ENCODE measurements at regions not wholly inside any gene's neighbourhood (a gene's known extent, or its start where the extent isn't known, plus 50 kb on each side); places are given as distances from the start of the nearest gene placed in this dataset.

DNA sequence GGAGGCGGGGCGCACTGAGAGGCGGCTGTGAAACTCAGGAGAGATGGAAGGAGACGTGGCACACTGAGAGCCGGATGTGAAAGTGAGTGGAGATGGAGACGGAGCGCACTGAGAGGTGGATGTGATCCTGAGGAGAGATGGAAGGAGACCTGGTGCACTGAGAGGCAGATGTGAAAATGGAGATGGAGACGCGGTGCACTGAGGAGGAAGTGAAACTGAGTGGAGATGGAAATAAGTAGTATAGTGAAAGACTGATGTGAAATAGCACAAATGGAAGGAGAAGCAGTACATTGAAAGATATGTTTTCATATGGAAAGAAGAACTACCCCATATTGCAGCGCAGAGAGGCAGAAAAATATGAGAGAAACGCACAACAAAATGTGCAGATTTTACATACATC, 281.6 kb upstream of the RGPD4 start:
- no peaks in the 10 kb centered on the region for H3K27me3 Mint-ChIP-seq
- H3K4me2 ChIP-seq (replicated peaks; ENCODE audit: low read depth, low read length, poor library complexity, severe bottlenecking), result no peak overlapping the region
- 91% methylated on average over 9 of the region's 11 CpGs for WGBS (ENCODE audit: insufficient coverage)
- peaks cover 0 to 12% (median 0%) of the 10 kb centered on the region in 3 donors for H3K9me3 ChIP-seq (ENCODE audit: control extremely low read depth in 1 of 3, control insufficient read depth in 2 of 3, insufficient read depth in 1 of 3, low read length in 2 of 3)
- H3K4me1 ChIP-seq (ENCODE audit: control insufficient read depth in 2 of 2, insufficient read depth in 2 of 2, low read length in 2 of 2), result no peaks in the 10 kb centered on the region
- H3K4me1 Mint-ChIP-seq, result no peaks in the 10 kb centered on the region
- DNase-seq (no peak), ATAC-seq (ENCODE audit: low read depth) (no peak)
- H2AFZ ChIP-seq (ENCODE audit: insufficient read depth, low read depth, low read length, poor library complexity, severe bottlenecking), result no peak overlapping the region
- no peaks in the 10 kb centered on the region for H3K36me3 ChIP-seq (replicated peaks in 1 of 2; ENCODE audit: control extremely low read depth in 1 of 2, control insufficient read depth in 1 of 2, extremely low read depth in 1 of 2, insufficient read depth in 2 of 2, low read length in 1 of 2)
- no peaks in the 10 kb centered on the region for H3K79me2 ChIP-seq (ENCODE audit: control insufficient read depth, insufficient read depth, low read length)
- H3K27me3 ChIP-seq (replicated peaks in 1 of 4; ENCODE audit: control extremely low read depth in 1 of 4, control insufficient read depth in 3 of 4, insufficient read depth in 4 of 4, low read length in 3 of 4), result no peaks in the 10 kb centered on the region
- H4K20me1 ChIP-seq (ENCODE audit: control insufficient read depth, insufficient read depth, low read length, poor library complexity, severe bottlenecking), result no peaks in the 10 kb centered on the region
- no peak overlapping the region for H3K4me3 Mint-ChIP-seq
- no peak for TF ChIP-seq EZH2 (IDR thresholded peaks at IDR 0.05; ENCODE audit: borderline replicate concordance, insufficient read depth, low read depth, low read length, poor library complexity, severe bottlenecking)
- TF ChIP-seq, protein P1, sequence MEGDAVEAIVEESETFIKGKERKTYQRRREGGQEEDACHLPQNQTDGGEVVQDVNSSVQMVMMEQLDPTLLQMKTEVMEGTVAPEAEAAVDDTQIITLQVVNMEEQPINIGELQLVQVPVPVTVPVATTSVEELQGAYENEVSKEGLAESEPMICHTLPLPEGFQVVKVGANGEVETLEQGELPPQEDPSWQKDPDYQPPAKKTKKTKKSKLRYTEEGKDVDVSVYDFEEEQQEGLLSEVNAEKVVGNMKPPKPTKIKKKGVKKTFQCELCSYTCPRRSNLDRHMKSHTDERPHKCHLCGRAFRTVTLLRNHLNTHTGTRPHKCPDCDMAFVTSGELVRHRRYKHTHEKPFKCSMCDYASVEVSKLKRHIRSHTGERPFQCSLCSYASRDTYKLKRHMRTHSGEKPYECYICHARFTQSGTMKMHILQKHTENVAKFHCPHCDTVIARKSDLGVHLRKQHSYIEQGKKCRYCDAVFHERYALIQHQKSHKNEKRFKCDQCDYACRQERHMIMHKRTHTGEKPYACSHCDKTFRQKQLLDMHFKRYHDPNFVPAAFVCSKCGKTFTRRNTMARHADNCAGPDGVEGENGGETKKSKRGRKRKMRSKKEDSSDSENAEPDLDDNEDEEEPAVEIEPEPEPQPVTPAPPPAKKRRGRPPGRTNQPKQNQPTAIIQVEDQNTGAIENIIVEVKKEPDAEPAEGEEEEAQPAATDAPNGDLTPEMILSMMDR (IDR thresholded peaks at IDR 0.05), result no peak
- H3K27ac ChIP-seq (ENCODE audit: low read length in 2 of 2), result no peak overlapping the region
- ChIA-PET CTCF (no interaction called here), POLR2A (no interaction called here)
- no peaks in the 10 kb centered on the region for H3K9me3 Mint-ChIP-seq (ENCODE audit: insufficient read depth)
- no peak overlapping the region for H3K27ac Mint-ChIP-seq
- no peak overlapping the region for H3K9ac ChIP-seq (ENCODE audit: low read length)
- H3K4me3 ChIP-seq (ENCODE audit: control extremely low read depth in 1 of 5, extremely low read depth in 1 of 5, insufficient read depth in 1 of 5, low read depth in 2 of 5, low read length in 4 of 5), result no peak overlapping the region
- intact Hi-C loops (cut with micrococcal nuclease), result no loop called here

DNA sequence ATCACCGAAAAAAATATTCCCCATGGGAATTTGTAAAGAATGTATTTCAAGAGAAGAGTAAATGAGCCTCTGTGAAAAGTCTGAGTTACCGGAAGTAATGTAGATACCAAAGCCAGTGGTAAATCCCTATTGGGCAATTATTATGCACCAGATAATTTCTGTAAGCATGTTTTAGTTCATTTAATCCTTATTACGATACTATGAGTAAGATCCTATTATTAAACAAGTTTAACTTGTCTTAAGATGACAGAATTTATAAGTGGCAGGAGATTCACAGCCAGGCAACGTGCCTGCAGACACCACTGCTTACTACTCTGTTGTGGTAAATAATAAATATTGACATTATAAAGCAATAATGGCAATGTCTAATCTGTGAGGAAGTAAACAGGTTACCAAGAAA, 280.8 kb upstream of the RGPD4 start:
- Histone ChIP-seq H3K27me3 (replicated peaks in 1 of 4; ENCODE audit: control extremely low read depth in 1 of 4, control insufficient read depth in 3 of 4, insufficient read depth in 4 of 4, low read length in 3 of 4) (no peaks in the 10 kb centered on the region), H3K27ac (ENCODE audit: low read length in 2 of 2) (no peak overlapping the region), H3K4me2 (replicated peaks; ENCODE audit: low read depth, low read length, poor library complexity, severe bottlenecking) (no peak overlapping the region), H3K4me1 (ENCODE audit: control insufficient read depth in 2 of 2, insufficient read depth in 2 of 2, low read length in 2 of 2) (no peaks in the 10 kb centered on the region), H3K4me3 (ENCODE audit: control extremely low read depth in 1 of 5, extremely low read depth in 1 of 5, insufficient read depth in 1 of 5, low read depth in 2 of 5, low read length in 4 of 5) (no peak overlapping the region), H3K36me3 (replicated peaks in 1 of 2; ENCODE audit: control extremely low read depth in 1 of 2, control insufficient read depth in 1 of 2, extremely low read depth in 1 of 2, insufficient read depth in 2 of 2, low read length in 1 of 2) (no peaks in the 10 kb centered on the region), H3K9me3 (ENCODE audit: control extremely low read depth in 1 of 3, control insufficient read depth in 2 of 3, insufficient read depth in 1 of 3, low read length in 2 of 3) (peaks cover 0 to 12% (median 0%) of the 10 kb centered on the region in 3 donors), H2AFZ (ENCODE audit: insufficient read depth, low read depth, low read length, poor library complexity, severe bottlenecking) (no peak overlapping the region), H3K79me2 (ENCODE audit: control insufficient read depth, insufficient read depth, low read length) (no peaks in the 10 kb centered on the region), H3K9ac (ENCODE audit: low read length) (no peak overlapping the region), H4K20me1 (ENCODE audit: control insufficient read depth, insufficient read depth, low read length, poor library complexity, severe bottlenecking) (no peaks in the 10 kb centered on the region)
- Mint-ChIP-seq H3K4me1 (no peaks in the 10 kb centered on the region), H3K9me3 (ENCODE audit: insufficient read depth) (no peaks in the 10 kb centered on the region), H3K4me3 (no peak overlapping the region), H3K27ac (no peak overlapping the region), H3K27me3 (no peaks in the 10 kb centered on the region)
- intact Hi-C loops (cut with micrococcal nuclease), result no loop called here
- WGBS (ENCODE audit: insufficient coverage), result no CpG with 5 or more reads among the region's 4 CpGs
- POLR2A ChIA-PET, result no interaction called here
- no peak for ATAC-seq (ENCODE audit: low read depth)
- CTCF ChIA-PET, result no interaction called here
- TF ChIP-seq EZH2 (IDR thresholded peaks at IDR 0.05; ENCODE audit: borderline replicate concordance, insufficient read depth, low read depth, low read length, poor library complexity, severe bottlenecking), result no peak
- TF ChIP-seq, protein P1 (IDR thresholded peaks at IDR 0.05), result no peak
- no peak for DNase-seq

All from B cell (primary cell).